ENCODE measurements at regions not wholly inside any gene's neighbourhood (a gene's known extent, or its start where the extent isn't known, plus 50 kb on each side); places are given as distances from the start of the nearest gene placed in this dataset.

- TF ChIP-seq, protein P1, sequence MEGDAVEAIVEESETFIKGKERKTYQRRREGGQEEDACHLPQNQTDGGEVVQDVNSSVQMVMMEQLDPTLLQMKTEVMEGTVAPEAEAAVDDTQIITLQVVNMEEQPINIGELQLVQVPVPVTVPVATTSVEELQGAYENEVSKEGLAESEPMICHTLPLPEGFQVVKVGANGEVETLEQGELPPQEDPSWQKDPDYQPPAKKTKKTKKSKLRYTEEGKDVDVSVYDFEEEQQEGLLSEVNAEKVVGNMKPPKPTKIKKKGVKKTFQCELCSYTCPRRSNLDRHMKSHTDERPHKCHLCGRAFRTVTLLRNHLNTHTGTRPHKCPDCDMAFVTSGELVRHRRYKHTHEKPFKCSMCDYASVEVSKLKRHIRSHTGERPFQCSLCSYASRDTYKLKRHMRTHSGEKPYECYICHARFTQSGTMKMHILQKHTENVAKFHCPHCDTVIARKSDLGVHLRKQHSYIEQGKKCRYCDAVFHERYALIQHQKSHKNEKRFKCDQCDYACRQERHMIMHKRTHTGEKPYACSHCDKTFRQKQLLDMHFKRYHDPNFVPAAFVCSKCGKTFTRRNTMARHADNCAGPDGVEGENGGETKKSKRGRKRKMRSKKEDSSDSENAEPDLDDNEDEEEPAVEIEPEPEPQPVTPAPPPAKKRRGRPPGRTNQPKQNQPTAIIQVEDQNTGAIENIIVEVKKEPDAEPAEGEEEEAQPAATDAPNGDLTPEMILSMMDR (IDR thresholded peaks at IDR 0.05; ENCODE audit: insufficient read depth, low read depth, low read length), result no peak
- ChIA-PET CTCF (interaction anchor here (0.6 kb wide), 1 partner anchor 295 kb away, joined by 6 read pairs; no protein-coding TSS in a partner anchor), POLR2A (no interaction called here)
- DNase-seq (ENCODE audit: low read depth), result no peak
- H3K36me3 ChIP-seq (ENCODE audit: control insufficient read depth, insufficient read depth, low read length), result no peaks in the 10 kb centered on the region
- no peak overlapping the region for H3K4me3 ChIP-seq (ENCODE audit: low read depth, low read length)
- H3K27me3 ChIP-seq (ENCODE audit: control insufficient read depth, insufficient read depth, low read length), result no peaks in the 10 kb centered on the region
Observed at GRCh38 chr7:112970771-112971170, 115.9 kb downstream of the GPR85 start.

DNA sequence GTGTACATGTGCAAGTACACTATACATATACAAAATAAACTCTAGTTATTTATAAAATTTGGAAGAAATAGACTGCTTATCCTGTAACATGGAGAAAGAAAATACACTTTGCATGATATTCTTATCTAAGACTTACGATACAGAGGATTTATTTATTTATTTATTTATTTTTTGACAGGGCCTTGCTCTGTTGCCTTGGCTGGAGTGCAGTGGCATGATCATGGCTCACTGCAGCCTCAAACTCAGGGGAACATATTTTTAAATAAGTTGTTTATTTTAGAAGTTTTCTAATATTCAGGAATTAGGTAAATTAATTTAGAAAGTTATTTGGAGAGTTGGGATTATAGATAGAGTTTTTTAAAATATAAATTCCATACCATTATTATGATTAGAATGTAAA is 116.7 kb downstream of the GPR85 start:
- ChIA-PET POLR2A (no interaction called here), CTCF (no interaction called here)
- DNase-seq (ENCODE audit: low read depth), result no peak
- Histone ChIP-seq H3K27me3 (ENCODE audit: control insufficient read depth, insufficient read depth, low read length) (no peaks in the 10 kb centered on the region), H3K4me3 (ENCODE audit: low read depth, low read length) (no peak overlapping the region), H3K36me3 (ENCODE audit: control insufficient read depth, insufficient read depth, low read length) (no peaks in the 10 kb centered on the region)
- TF ChIP-seq, protein P1 (IDR thresholded peaks at IDR 0.05; ENCODE audit: insufficient read depth, low read depth, low read length), result no peak

DNA sequence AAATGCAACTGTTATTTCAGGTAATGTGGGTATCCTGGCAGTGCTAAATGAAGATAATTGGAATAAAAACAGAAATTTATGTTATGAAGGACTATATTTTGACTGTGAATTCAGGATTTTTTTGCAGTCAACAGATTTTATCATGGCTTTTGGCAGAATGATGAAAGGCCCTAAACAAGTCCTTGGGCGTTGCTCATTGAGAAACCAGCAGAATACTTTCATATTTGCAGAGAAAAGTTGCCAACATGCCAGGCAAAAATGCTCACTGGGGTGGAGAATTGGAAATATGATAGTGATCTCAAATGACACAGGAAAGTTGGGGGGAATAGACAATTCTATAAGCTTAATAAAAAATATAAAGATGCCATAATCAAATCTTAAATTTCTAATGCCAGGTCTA is 121.1 kb downstream of the GPR85 start:
- no peak for DNase-seq (ENCODE audit: low read depth)
- TF ChIP-seq, protein P1 (IDR thresholded peaks at IDR 0.05; ENCODE audit: insufficient read depth, low read depth, low read length), result no peak
- no peak overlapping the region for H3K4me3 ChIP-seq (ENCODE audit: low read depth, low read length)
- H3K27me3 ChIP-seq (ENCODE audit: control insufficient read depth, insufficient read depth, low read length), result no peaks in the 10 kb centered on the region
- H3K36me3 ChIP-seq (ENCODE audit: control insufficient read depth, insufficient read depth, low read length), result no peaks in the 10 kb centered on the region
- POLR2A ChIA-PET, result no interaction called here
- CTCF ChIA-PET, result interaction anchor here (0.5 kb wide), 1 partner anchor 301 kb away, joined by 4 read pairs; no protein-coding TSS in a partner anchor

GRCh38 chr7:112963634-112964033 is 123.0 kb downstream of the GPR85 start:
- ChIA-PET CTCF (no interaction called here), POLR2A (no interaction called here)

DNA sequence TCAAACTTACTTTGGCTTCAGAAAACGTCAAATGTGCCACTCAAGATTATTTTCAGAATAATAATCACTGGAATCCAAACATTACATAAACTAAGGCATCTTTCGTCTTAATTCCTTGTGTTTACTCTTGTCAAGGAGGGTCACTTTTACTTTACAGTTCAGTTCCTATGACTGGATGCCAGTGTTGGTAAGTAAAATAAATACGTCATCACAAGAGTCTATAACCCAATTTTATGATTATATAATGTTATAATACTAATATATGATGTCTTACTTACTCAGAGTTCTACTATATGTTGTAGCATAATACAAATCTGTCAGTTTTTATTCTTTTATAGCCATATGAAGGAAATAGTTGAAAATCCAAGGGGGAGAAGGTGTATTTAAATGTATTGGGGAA is 123.8 kb downstream of the GPR85 start:
- POLR2A ChIA-PET, result no interaction called here
- DNase-seq (ENCODE audit: low read depth), result no peak
- TF ChIP-seq, protein P1 (IDR thresholded peaks at IDR 0.05; ENCODE audit: insufficient read depth, low read depth, low read length), result no peak
- CTCF ChIA-PET, result no interaction called here
- no peaks in the 10 kb centered on the region for H3K27me3 ChIP-seq (ENCODE audit: control insufficient read depth, insufficient read depth, low read length)
- no peak overlapping the region for H3K4me3 ChIP-seq (ENCODE audit: low read depth, low read length)
- no peaks in the 10 kb centered on the region for H3K36me3 ChIP-seq (ENCODE audit: control insufficient read depth, insufficient read depth, low read length)

More at GRCh38 chr7:112963634-112964033, 123.0 kb downstream of the GPR85 start:
- TF ChIP-seq, protein P1 (IDR thresholded peaks at IDR 0.05; ENCODE audit: insufficient read depth, low read depth, low read length), result no peak
- H3K4me3 ChIP-seq (ENCODE audit: low read depth, low read length), result no peak overlapping the region
- no peaks in the 10 kb centered on the region for H3K36me3 ChIP-seq (ENCODE audit: control insufficient read depth, insufficient read depth, low read length)
- DNase-seq (ENCODE audit: low read depth), result no peak
- H3K27me3 ChIP-seq (ENCODE audit: control insufficient read depth, insufficient read depth, low read length), result no peaks in the 10 kb centered on the region
